HG03280 (cell line): ENCODE measurements at regions not wholly inside any gene's neighbourhood (a gene's known extent, or its start where the extent isn't known, plus 50 kb on each side); places are given as distances from the start of the nearest gene placed in this dataset.

Experiments used
- ATAC-seq: cut with Tn5 transposase; IDR thresholded peaks from one replicate; pipeline ENCODE4 v1.9.1; 2021; ENCODE audit warnings: mild to moderate bottlenecking, moderate library complexity; ENCODE audit not compliant: unreplicated experiment

DNA sequence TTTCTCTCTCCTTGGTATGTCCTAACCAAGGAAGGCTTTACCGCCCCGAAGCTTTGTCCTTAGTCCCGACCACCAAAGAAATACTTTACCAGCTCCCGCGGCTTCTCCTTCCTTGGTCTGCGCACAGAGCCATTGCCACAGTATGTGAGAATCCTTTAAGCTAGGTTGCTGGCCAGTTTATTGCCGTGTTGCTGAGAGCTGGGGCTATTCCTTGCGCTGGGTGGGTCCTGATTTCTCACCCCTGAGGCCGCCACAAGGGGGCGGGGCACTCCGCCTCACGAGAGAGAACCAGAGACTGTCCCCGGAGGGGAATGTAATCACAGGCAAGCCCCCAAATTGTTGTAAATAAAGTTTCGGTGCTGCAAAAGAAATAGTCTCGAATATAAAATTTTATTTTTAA, 331.0 kb upstream of the PCDH10 start:
- ATAC-seq, result no peak

DNA sequence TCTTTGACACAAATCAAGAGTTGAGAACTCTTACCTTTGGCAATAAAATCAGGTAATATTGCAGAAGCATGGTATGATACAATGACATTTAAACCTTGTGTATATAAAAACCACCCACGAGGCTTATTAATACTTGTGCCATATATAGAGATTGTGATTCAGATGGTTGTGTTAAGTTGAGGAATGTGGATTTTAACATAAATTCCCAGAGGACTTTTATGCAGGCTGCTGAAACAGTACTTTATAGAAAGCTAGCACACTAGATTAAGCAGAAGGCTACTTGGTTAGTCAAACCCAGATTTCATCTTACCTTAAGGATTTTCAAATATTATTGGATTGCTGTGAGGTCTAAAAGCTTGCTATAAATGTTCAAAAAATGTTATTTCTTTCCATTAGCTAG, 325.7 kb upstream of the PCDH10 start:
- ATAC-seq, result no peak

GRCh38 chr4:132824761-132825160, 324.3 kb upstream of the PCDH10 start:
- no peak for ATAC-seq

DNA sequence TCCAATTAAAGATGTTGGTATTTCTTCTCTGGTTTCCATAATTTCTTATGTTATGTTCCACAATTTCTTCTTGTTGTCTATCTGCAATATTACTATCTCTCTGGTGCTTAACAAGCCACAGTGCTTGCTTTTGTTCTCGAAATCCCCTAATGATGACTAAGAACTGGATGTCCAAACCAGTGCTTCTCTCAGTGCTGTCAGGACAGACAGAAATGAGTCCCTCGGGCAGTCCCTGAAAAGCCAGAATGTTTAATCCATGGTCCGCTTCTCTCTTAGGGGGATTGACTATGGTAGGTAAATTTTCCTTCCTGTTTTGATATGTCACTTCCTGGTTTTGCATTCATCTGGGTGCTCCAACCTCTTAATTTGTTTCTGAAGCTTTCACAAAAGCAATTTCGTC, 321.6 kb upstream of the PCDH10 start:
- no peak for ATAC-seq

- ATAC-seq, result no peak
These were observed 310.9 kb upstream of the PCDH10 start for GRCh38 chr4:132838244-132838643.

- ATAC-seq, result no peak
These were observed 310.0 kb upstream of the PCDH10 start for GRCh38 chr4:132839070-132839469.

- no peak for ATAC-seq
These were observed 289.2 kb upstream of the PCDH10 start for GRCh38 chr4:132859929-132860328.

- ATAC-seq, result no peak
These were observed 288.1 kb upstream of the PCDH10 start for GRCh38 chr4:132860976-132861375.

GRCh38 chr4:132863619-132864018, 285.5 kb upstream of the PCDH10 start:
- no peak for ATAC-seq

- ATAC-seq, result no peak
These were observed 283.6 kb upstream of the PCDH10 start for GRCh38 chr4:132865458-132865857.

- ATAC-seq, result no peak
These were observed 283.2 kb upstream of the PCDH10 start for GRCh38 chr4:132865922-132866321.

DNA sequence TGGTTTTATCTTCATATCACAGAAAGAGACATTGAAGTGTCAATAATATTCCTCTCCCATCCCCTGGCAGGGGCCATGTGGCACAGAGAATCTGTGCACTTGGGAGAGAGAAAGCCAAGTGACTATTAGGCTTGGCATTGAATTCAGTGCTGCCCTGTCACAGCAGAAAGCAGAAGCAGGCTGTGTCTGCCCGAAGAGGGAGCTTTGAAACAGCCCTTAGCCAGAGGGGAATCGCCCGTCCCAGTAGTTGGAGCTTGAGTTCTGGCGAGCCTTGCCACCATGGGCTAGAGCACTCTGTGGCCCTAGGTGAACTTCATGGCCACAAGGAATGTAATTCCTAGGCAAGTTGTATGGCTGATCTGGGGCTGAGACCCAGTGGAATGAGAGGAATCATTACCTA, 282.5 kb upstream of the PCDH10 start:
- ATAC-seq, result no peak

DNA sequence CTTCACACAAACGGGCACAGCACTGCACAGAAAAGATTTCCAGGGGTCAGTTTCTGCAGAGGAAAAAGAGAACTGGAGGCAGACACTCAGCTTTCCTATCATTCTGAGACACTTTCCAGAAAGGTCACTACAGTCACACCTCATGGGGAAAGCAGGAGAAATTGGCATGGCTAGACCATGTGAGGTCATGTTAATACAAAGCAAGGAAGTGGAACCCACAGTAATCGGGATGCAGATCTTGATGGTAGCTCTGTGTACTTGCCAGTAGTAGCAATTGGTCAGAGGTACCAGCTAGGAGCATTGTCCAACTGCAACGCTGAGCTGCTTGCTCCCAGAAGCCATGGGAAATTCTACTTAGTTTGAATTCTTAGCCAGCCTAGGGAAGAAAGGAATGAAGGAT, 255.3 kb upstream of the PCDH10 start:
- ATAC-seq, result no peak

DNA sequence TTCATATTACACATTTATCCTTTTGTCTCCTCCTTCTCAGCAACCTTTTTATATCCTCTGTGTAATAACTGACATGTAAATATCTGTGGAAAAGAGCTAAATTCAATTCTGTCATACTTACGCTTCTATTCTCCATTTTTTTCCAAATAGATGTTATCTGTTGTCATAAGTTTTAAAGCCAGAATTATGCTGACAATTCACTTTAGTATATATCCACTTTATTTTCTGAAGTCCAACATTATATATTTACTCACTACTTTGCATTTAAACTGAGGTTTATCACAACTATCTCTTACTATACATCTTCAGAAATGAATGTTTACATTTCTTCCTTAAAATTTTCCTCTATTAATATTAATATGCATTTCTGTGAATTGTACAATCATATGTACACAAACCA, 247.9 kb upstream of the PCDH10 start:
- ATAC-seq, result no peak

- no peak for ATAC-seq
These were observed 238.8 kb upstream of the PCDH10 start for GRCh38 chr4:132910229-132910748.

DNA sequence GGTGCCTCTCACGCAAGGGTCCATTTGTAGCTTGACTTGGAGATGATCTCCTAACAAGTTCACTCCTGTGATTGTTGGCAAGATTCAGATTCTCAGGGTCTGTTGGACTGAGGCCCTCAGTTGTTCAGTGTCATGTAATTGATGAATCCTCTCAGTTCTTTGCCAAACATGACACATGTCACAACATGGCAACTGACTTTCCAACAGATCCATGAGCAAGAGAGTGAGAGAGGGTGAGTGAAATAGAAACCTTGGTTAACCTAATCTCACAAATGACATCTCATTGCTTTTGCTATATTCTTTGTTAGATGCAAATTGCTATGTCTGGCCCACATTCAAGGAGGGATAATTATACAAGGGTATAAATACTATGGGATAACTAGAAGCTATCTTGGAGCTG, 231.0 kb upstream of the PCDH10 start:
- ATAC-seq, result no peak

DNA sequence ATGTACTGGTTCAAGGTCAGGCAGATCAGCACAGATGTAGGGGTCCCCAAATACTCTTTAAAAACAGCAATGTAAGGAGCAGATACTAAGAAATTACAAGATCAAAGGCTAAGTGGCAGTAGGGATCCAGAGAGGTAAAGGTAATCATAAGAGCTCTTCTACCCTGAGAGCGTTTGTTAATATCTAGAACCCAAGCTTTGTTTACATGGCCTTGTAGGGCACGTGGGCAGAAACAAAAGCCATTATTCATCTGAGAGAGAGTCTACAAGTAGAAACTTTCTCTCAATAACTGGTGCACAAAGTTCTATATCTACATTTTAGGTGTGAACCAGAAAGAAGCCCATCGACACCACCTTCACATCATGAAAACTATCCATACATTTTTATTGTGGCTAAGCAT, 225.6 kb upstream of the PCDH10 start:
- no peak for ATAC-seq

- no peak for ATAC-seq
These were observed 214.2 kb upstream of the PCDH10 start for GRCh38 chr4:132934911-132935310.

DNA sequence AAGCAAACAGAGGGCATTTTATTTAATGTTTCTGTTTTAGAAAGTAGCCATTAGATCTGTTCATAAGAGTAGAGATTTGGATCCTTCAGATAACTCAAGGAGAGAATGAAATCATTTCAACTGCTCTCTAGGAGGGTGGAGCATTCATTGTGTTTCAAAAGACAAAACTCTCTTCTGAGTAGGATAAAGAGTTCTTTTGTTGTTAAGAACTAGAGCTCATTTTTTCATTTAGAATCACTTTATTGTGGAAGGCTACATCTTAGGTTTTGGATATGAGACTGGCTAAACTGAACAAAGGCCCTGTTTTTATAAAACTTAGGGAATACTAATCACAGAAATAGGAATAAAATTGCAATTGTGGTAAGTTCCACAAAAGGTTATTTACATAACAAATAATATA, 193.9 kb upstream of the PCDH10 start:
- no peak for ATAC-seq

DNA sequence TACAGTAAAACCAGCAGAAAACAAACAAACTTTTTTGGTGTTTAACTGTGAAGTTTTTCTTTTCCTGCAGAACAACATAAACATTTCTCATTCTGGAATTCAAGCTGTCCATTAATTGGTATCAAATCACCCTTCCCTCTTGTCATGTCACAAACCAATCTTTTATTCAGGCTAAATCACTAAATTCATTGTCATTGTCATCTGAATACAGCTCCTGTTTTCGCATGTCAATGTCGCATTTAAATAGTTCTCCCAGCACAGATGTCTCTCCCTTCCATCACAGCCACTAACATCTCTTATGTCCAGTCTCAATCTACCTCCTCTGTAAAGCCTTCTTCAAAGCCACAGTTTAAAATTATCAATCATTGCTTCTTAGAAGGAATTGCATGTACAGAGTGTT, 192.1 kb upstream of the PCDH10 start:
- ATAC-seq, result no peak

- ATAC-seq, result no peak
These were observed 190.4 kb upstream of the PCDH10 start for GRCh38 chr4:132958457-132959263.

- ATAC-seq, result no peak
These were observed 167.5 kb upstream of the PCDH10 start for GRCh38 chr4:132981611-132982010.

DNA sequence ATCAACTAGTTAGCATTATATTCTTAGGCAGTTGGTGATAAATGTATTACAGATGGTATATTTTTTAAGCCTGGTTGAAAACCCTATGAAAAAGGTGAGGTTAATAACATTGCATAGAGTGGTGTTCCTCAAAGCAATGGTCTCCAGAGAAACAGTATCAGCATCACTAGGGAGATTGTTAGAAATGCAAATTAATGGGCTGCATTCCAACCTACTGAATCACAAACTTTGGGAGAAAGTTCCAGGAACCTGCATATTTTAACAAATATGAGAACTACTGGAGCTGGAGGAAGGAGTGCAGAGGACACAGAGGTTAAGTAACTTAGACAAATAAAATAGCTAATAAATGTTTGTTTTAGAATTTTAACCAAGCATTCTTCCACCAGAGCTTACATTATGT, 166.9 kb upstream of the PCDH10 start:
- no peak for ATAC-seq
